Endothelial cell of umbilical vein (primary cell): ENCODE measurements at regions not wholly inside any gene's neighbourhood (a gene's known extent, or its start where the extent isn't known, plus 50 kb on each side); places are given as distances from the start of the nearest gene placed in this dataset.

Experiments used
- BruUV-seq: library from RNA; stranded (reverse); fragments of 400-500 nt; replicated peaks from 2 replicates; lab custom pipeline; 2021; lab: Mats Ljungman, UMichigan
- CTCF ChIA-PET: fragments of 300-600, 350-600 bp; sonication (Branson Sonifier 250); formaldehyde crosslinking; loops from one replicate; lab custom pipeline; 2021; ENCODE audit warnings: antibody characterized with exemption, inconsistent platforms; lab: Charles Lee
- POLR2A ChIA-PET: fragments of 300-600, 350-600 bp; sonication (Branson Sonifier 250); formaldehyde crosslinking; loops from one replicate; lab custom pipeline; 2021; ENCODE audit warnings: antibody characterized with exemption, inconsistent platforms; lab: Charles Lee
- DNase-seq: peaks from one replicate; pipeline ENCODE4 v3.0.0-alpha.2; 2011; ENCODE audit warnings: low read depth, low spot score
- FAIRE-seq: peaks from 2 replicates; lab custom pipeline; 2011; peaks lifted over from hg19 to GRCh38; lab: Jason Lieb, UNC
- H2AFZ ChIP-seq: 2 replicates; pipeline ENCODE4 v1.6.0; 2012; ENCODE audit warnings: low read depth, low read length, control low read depth, inconsistent platforms
- H3K27ac ChIP-seq: 2 replicates; pipeline ENCODE4 v1.5.1; 2011; ENCODE audit warnings: low read depth, mild to moderate bottlenecking, control low read depth, low read length, moderate library complexity; ENCODE audit not compliant: insufficient read depth
- H3K27me3 ChIP-seq, 2 experiments: 2 replicates each; pipeline versions ENCODE4 v1.6.0 to v1.6.1; 2011; ENCODE audit warnings: low read length in 2 of 2, mixed read lengths in 1 of 2; ENCODE audit not compliant: control insufficient read depth in 2 of 2, insufficient read depth in 2 of 2
- H3K36me3 ChIP-seq, 2 experiments: 2 replicates in 1 of 2; 3 replicates in 1 of 2; pipeline ENCODE4 v1.5.1; 2011; ENCODE audit warnings: low read length in 2 of 2, mild to moderate bottlenecking in 1 of 2, moderate library complexity in 1 of 2; ENCODE audit not compliant: control insufficient read depth in 2 of 2, insufficient read depth in 2 of 2; ENCODE audit errors: extremely low read depth in 1 of 2
- H3K4me1 ChIP-seq: 3 replicates; pipeline ENCODE4 v1.5.1; 2011; ENCODE audit warnings: mild to moderate bottlenecking, low read length; ENCODE audit not compliant: control insufficient read depth, insufficient read depth; ENCODE audit errors: extremely low read depth
- H3K4me2 ChIP-seq: 2 replicates; pipeline ENCODE4 v1.6.1; 2011; ENCODE audit warnings: low read length, control low read depth, mixed read lengths; ENCODE audit not compliant: insufficient read depth
- H3K4me3 ChIP-seq, 3 experiments: fragments of 200-600 bp in 1 of 3; sonication (generic), shearing (Covaris generic) in 1 of 3; replicated peaks in 1 of 3; 2 replicates each; pipeline ENCODE4 v1.5.1; 2011 to 2016; ENCODE audit warnings: control low read depth in 3 of 3, low read length in 3 of 3, mild to moderate bottlenecking in 2 of 3, inconsistent platforms in 1 of 3, low read depth in 1 of 3, moderate library complexity in 1 of 3; ENCODE audit not compliant: insufficient read depth in 1 of 3
- H3K79me2 ChIP-seq: 2 replicates; pipeline ENCODE4 v1.6.0; 2012; ENCODE audit warnings: low read length, inconsistent platforms; ENCODE audit not compliant: control insufficient read depth, insufficient read depth
- H3K9ac ChIP-seq: replicated peaks from 2 replicates; pipeline ENCODE3; 2011; ENCODE audit warnings: low read length, control low read depth; ENCODE audit not compliant: insufficient read depth; ENCODE audit errors: extremely low read depth
- H3K9me1 ChIP-seq: replicated peaks from 3 replicates; pipeline ENCODE4 v1.6.0; 2011; ENCODE audit warnings: mild to moderate bottlenecking, low read length; ENCODE audit not compliant: control insufficient read depth, insufficient read depth; ENCODE audit errors: extremely low read depth
- H3K9me3 ChIP-seq: replicated peaks from 2 replicates; pipeline ENCODE4 v1.5.1; 2012; ENCODE audit warnings: low read length, inconsistent platforms; ENCODE audit not compliant: control insufficient read depth, insufficient read depth
- H4K20me1 ChIP-seq: replicated peaks from 2 replicates; pipeline ENCODE3; 2011; ENCODE audit warnings: mild to moderate bottlenecking, low read length; ENCODE audit not compliant: control insufficient read depth, insufficient read depth; ENCODE audit errors: extremely low read depth
- CTCF ChIP-seq, 2 donors: IDR thresholded peaks; 1 replicate in 1 of 2; 2 replicates in 1 of 2; pipeline ENCODE4 v1.5.1; 2011; ENCODE audit warnings: low read length in 2 of 2, mild to moderate bottlenecking in 2 of 2, moderate library complexity in 2 of 2, control low read depth in 1 of 2, inconsistent platforms in 1 of 2, low read depth in 1 of 2; ENCODE audit not compliant: insufficient read depth in 1 of 2; ENCODE audit errors: extremely low read depth in 1 of 2
- EZH2 ChIP-seq: IDR thresholded peaks from 2 replicates; pipeline ENCODE4 v1.6.1; 2012; ENCODE audit warnings: borderline replicate concordance, low read depth, mild to moderate bottlenecking, moderate library complexity, low read length, inconsistent platforms; ENCODE audit not compliant: severe bottlenecking
- FOS ChIP-seq: IDR thresholded peaks from 2 replicates; pipeline ENCODE4 v1.6.1; 2011; ENCODE audit warnings: mild to moderate bottlenecking, low read length, moderate library complexity, borderline replicate concordance; ENCODE audit not compliant: insufficient read depth
- GATA2 ChIP-seq: IDR thresholded peaks from 2 replicates; pipeline ENCODE4 v1.7.0; 2011; ENCODE audit warnings: low read depth, mild to moderate bottlenecking, moderate library complexity, mixed read lengths, low read length; ENCODE audit not compliant: insufficient read length, insufficient read depth
- JUN ChIP-seq: IDR thresholded peaks from 2 replicates; pipeline ENCODE4 v1.6.1; 2011; ENCODE audit warnings: borderline replicate concordance, low read depth; ENCODE audit not compliant: insufficient read length, insufficient read depth
- MAX ChIP-seq: IDR thresholded peaks from 2 replicates; pipeline ENCODE4 v1.6.1; 2011; ENCODE audit not compliant: insufficient read depth, insufficient read length
- MYC ChIP-seq: IDR thresholded peaks from one replicate; pipeline ENCODE4 v1.6.1; 2011; ENCODE audit warnings: mild to moderate bottlenecking, low read depth, low read length
- POLR2A ChIP-seq: IDR thresholded peaks from 2 replicates; pipeline ENCODE4 v1.6.1; 2012; ENCODE audit warnings: low read depth, mild to moderate bottlenecking, control low read depth, low read length
- POLR2AphosphoS5 ChIP-seq: IDR thresholded peaks from 2 replicates; pipeline ENCODE4 v1.6.1; 2012; ENCODE audit warnings: low read depth, mild to moderate bottlenecking, control low read depth, low read length, moderate library complexity; ENCODE audit not compliant: insufficient read depth
- dilution Hi-C: fragments of 300-500 bp; cut with MboI; formaldehyde crosslinking; loops from one replicate; pipeline ENCODE4 v1.15.0; 2019; ENCODE audit warnings: low sequenced_read_pairs; ENCODE audit not compliant: extremely low pct_ligation_motif_present
- intact Hi-C: fragments of 100-400 bp; cut with micrococcal nuclease; formaldehyde crosslinking; loops from one replicate; pipeline ENCODE4 v1.10.0; 2022

GRCh38 chr7:15989194-15989593 lies 302.7 kb upstream of the MEOX2 start:
- Histone ChIP-seq H3K4me1 (no peaks in the 10 kb centered on the region), H3K4me3 (no peak overlapping the region), H3K9ac (no peak overlapping the region), H3K9me1 (no peaks in the 10 kb centered on the region), H4K20me1 (no peaks in the 10 kb centered on the region), H3K36me3 (no peaks in the 10 kb centered on the region), H3K27me3 (no peaks in the 10 kb centered on the region), H3K4me2 (no peak overlapping the region), H3K27ac (no peak overlapping the region), H2AFZ (no peak overlapping the region), H3K79me2 (no peaks in the 10 kb centered on the region), H3K9me3 (no peaks in the 10 kb centered on the region)
- no peak for TF ChIP-seq EZH2
- TF ChIP-seq JUN: no peak
- no peak for TF ChIP-seq MYC
- TF ChIP-seq GATA2: no peak
- TF ChIP-seq POLR2AphosphoS5: no peak
- no peak for TF ChIP-seq CTCF (IDR thresholded peaks at IDR 0.05; ENCODE audit: extremely low read depth in 1 of 2, insufficient read depth in 1 of 2, low read depth in 1 of 2, low read length in 2 of 2)
- TF ChIP-seq FOS: no peak
- TF ChIP-seq MAX: no peak
- TF ChIP-seq POLR2A: no peak
- FAIRE-seq (no peak), DNase-seq (no peak)
- CTCF ChIA-PET: no interaction called here
- no TSS peak for BruUV-seq
- intact Hi-C loops (no loop called here), dilution Hi-C loops (no loop called here)
- POLR2A ChIA-PET: no interaction called here
